ENCODE measurements at regions not wholly inside any gene's neighbourhood (a gene's known extent, or its start where the extent isn't known, plus 50 kb on each side); places are given as distances from the start of the nearest gene placed in this dataset.

- Histone ChIP-seq H3K27ac (no peak overlapping the region), H3K9me3 (ENCODE audit: low read depth, low read length) (no peaks in the 10 kb centered on the region), H3K36me3 (ENCODE audit: insufficient read depth, low read length) (no peaks in the 10 kb centered on the region), H3K4me3 (no peak overlapping the region), H3K9ac (ENCODE audit: insufficient read length) (no peak overlapping the region)
- DNase-seq (ENCODE audit: low read depth, low spot score): no peak
- TF ChIP-seq FOXP2 (optimal IDR thresholded peaks at IDR 0.05; ENCODE audit: control extremely low read depth, extremely low read length, insufficient read depth) (no peak), POLR2AphosphoS5 (IDR thresholded peaks at IDR 0.05; ENCODE audit: borderline replicate concordance, low read depth, low read length) (no peak), EZH2 (IDR thresholded peaks at IDR 0.05) (no peak)
These were observed 524.6 kb upstream of the NOX3 start for GRCh38 chr6:155980014-155980767.

GRCh38 chr6:155975506-155975905 lies 519.9 kb upstream of the NOX3 start:
- no peak overlapping the region for H3K9ac ChIP-seq (ENCODE audit: insufficient read length)
- no peak for DNase-seq (ENCODE audit: low read depth, low spot score)
- no peak overlapping the region for H3K27ac ChIP-seq
- H3K4me3 ChIP-seq: no peak overlapping the region
- no peaks in the 10 kb centered on the region for H3K9me3 ChIP-seq (ENCODE audit: low read depth, low read length)
- TF ChIP-seq EZH2 (IDR thresholded peaks at IDR 0.05) (no peak), FOXP2 (optimal IDR thresholded peaks at IDR 0.05; ENCODE audit: control extremely low read depth, extremely low read length, insufficient read depth) (no peak), POLR2AphosphoS5 (IDR thresholded peaks at IDR 0.05; ENCODE audit: borderline replicate concordance, low read depth, low read length) (no peak)
- H3K36me3 ChIP-seq (ENCODE audit: insufficient read depth, low read length): no peaks in the 10 kb centered on the region

- no peak overlapping the region for H3K27ac ChIP-seq
- H3K9me3 ChIP-seq (ENCODE audit: low read depth, low read length): no peaks in the 10 kb centered on the region
- H3K4me3 ChIP-seq: no peak overlapping the region
- H3K9ac ChIP-seq (ENCODE audit: insufficient read length): no peak overlapping the region
- DNase-seq (ENCODE audit: low read depth, low spot score): no peak
- H3K36me3 ChIP-seq (ENCODE audit: insufficient read depth, low read length): no peaks in the 10 kb centered on the region
- TF ChIP-seq POLR2AphosphoS5 (IDR thresholded peaks at IDR 0.05; ENCODE audit: borderline replicate concordance, low read depth, low read length) (no peak), EZH2 (IDR thresholded peaks at IDR 0.05) (no peak), FOXP2 (optimal IDR thresholded peaks at IDR 0.05; ENCODE audit: control extremely low read depth, extremely low read length, insufficient read depth) (no peak)
These were observed 519.2 kb upstream of the NOX3 start for GRCh38 chr6:155974811-155975323.

- TF ChIP-seq EZH2 (IDR thresholded peaks at IDR 0.05): no peak
- no peak for TF ChIP-seq POLR2AphosphoS5 (IDR thresholded peaks at IDR 0.05; ENCODE audit: borderline replicate concordance, low read depth, low read length)
- H3K9me3 ChIP-seq (ENCODE audit: low read depth, low read length): no peaks in the 10 kb centered on the region
These were observed 518.7 kb upstream of the NOX3 start for GRCh38 chr6:155974359-155974758.

GRCh38 chr6:155970876-155971708 lies 515.5 kb upstream of the NOX3 start:
- Histone ChIP-seq H3K36me3 (ENCODE audit: insufficient read depth, low read length) (no peaks in the 10 kb centered on the region), H3K9ac (ENCODE audit: insufficient read length) (no peak overlapping the region), H3K9me3 (ENCODE audit: low read depth, low read length) (no peaks in the 10 kb centered on the region), H3K4me3 (no peak overlapping the region), H3K27ac (no peak overlapping the region)
- TF ChIP-seq FOXP2 (optimal IDR thresholded peaks at IDR 0.05; ENCODE audit: control extremely low read depth, extremely low read length, insufficient read depth) (no peak), POLR2AphosphoS5 (IDR thresholded peaks at IDR 0.05; ENCODE audit: borderline replicate concordance, low read depth, low read length) (no peak), EZH2 (IDR thresholded peaks at IDR 0.05) (no peak)
- DNase-seq (ENCODE audit: low read depth, low spot score): no peak

More at GRCh38 chr6:155974359-155974758, 518.7 kb upstream of the NOX3 start:
- no peak overlapping the region for H3K9ac ChIP-seq (ENCODE audit: insufficient read length)
- no peak overlapping the region for H3K4me3 ChIP-seq
- no peaks in the 10 kb centered on the region for H3K36me3 ChIP-seq (ENCODE audit: insufficient read depth, low read length)
- H3K27ac ChIP-seq: no peak overlapping the region
- DNase-seq (ENCODE audit: low read depth, low spot score): no peak

- no peak for DNase-seq (ENCODE audit: low read depth, low spot score)
- Histone ChIP-seq H3K27ac (no peak overlapping the region), H3K4me3 (no peak overlapping the region), H3K9me3 (ENCODE audit: low read depth, low read length) (no peaks in the 10 kb centered on the region), H3K9ac (ENCODE audit: insufficient read length) (no peak overlapping the region), H3K36me3 (ENCODE audit: insufficient read depth, low read length) (no peaks in the 10 kb centered on the region)
- TF ChIP-seq EZH2 (IDR thresholded peaks at IDR 0.05) (no peak), POLR2AphosphoS5 (IDR thresholded peaks at IDR 0.05; ENCODE audit: borderline replicate concordance, low read depth, low read length) (no peak), FOXP2 (optimal IDR thresholded peaks at IDR 0.05; ENCODE audit: control extremely low read depth, extremely low read length, insufficient read depth) (no peak)
These were observed 514.8 kb upstream of the NOX3 start for GRCh38 chr6:155970472-155970871.

GRCh38 chr6:155968921-155969320 lies 513.3 kb upstream of the NOX3 start:
- H3K27ac ChIP-seq: no peak overlapping the region
- no peak overlapping the region for H3K4me3 ChIP-seq
- H3K9me3 ChIP-seq (ENCODE audit: low read depth, low read length): no peaks in the 10 kb centered on the region
- no peak overlapping the region for H3K9ac ChIP-seq (ENCODE audit: insufficient read length)
- no peak for TF ChIP-seq EZH2 (IDR thresholded peaks at IDR 0.05)
- TF ChIP-seq FOXP2 (optimal IDR thresholded peaks at IDR 0.05; ENCODE audit: control extremely low read depth, extremely low read length, insufficient read depth): no peak
- TF ChIP-seq POLR2AphosphoS5 (IDR thresholded peaks at IDR 0.05; ENCODE audit: borderline replicate concordance, low read depth, low read length): no peak
- no peak for DNase-seq (ENCODE audit: low read depth, low spot score)
- no peaks in the 10 kb centered on the region for H3K36me3 ChIP-seq (ENCODE audit: insufficient read depth, low read length)

- H3K9me3 ChIP-seq (ENCODE audit: low read depth, low read length): no peaks in the 10 kb centered on the region
- no peaks in the 10 kb centered on the region for H3K36me3 ChIP-seq (ENCODE audit: insufficient read depth, low read length)
- no peak overlapping the region for H3K27ac ChIP-seq
- no peak overlapping the region for H3K4me3 ChIP-seq
- H3K9ac ChIP-seq (ENCODE audit: insufficient read length): no peak overlapping the region
- DNase-seq (ENCODE audit: low read depth, low spot score): no peak
- TF ChIP-seq EZH2 (IDR thresholded peaks at IDR 0.05) (no peak), FOXP2 (optimal IDR thresholded peaks at IDR 0.05; ENCODE audit: control extremely low read depth, extremely low read length, insufficient read depth) (no peak), POLR2AphosphoS5 (IDR thresholded peaks at IDR 0.05; ENCODE audit: borderline replicate concordance, low read depth, low read length) (no peak)
These were observed 511.7 kb upstream of the NOX3 start for GRCh38 chr6:155967322-155967721.

All from SK-N-MC (cell line).